ENCODE measurements at regions not wholly inside any gene's neighbourhood (a gene's known extent, or its start where the extent isn't known, plus 50 kb on each side); places are given as distances from the start of the nearest gene placed in this dataset.

GRCh38 chr3:188059351-188059750, 94.6 kb upstream of the LPP start:
- H3K4me1 ChIP-seq (ENCODE audit: control insufficient read depth, insufficient read depth, low read length) = no peaks in the 10 kb centered on the region
- intact Hi-C loops (cut with micrococcal nuclease; ENCODE audit: unreplicated experiment) (no loop called here), in situ Hi-C loops (cut with HindIII; ENCODE audit: low pct_unique_long_range_greater_than_20kb, low sequenced_read_pairs) (no loop called here)
- DNase-seq (ENCODE audit: low read depth, low spot score) (no peak), ATAC-seq (no peak)
- no peaks in the 10 kb centered on the region for H3K9me3 ChIP-seq (ENCODE audit: control insufficient read depth, insufficient read depth, low read depth, low read length)
- no peak for TF ChIP-seq POLR2AphosphoS5 (IDR thresholded peaks at IDR 0.05; ENCODE audit: low read depth, low read length)
- no peak for TF ChIP-seq SIN3A (IDR thresholded peaks at IDR 0.05; ENCODE audit: borderline replicate concordance, insufficient read depth, low read depth, low read length)
- no peak for TF ChIP-seq TCF7L2 (IDR thresholded peaks at IDR 0.05; ENCODE audit: low read depth, low read length)
- no peaks in the 10 kb centered on the region for H3K36me3 ChIP-seq (ENCODE audit: control insufficient read depth, insufficient read depth, low read length)
- CTCF ChIA-PET = no interaction called here
- H3K4me3 ChIP-seq (ENCODE audit: low read depth in 2 of 2, low read length in 2 of 2) = no peak overlapping the region
- POLR2A ChIA-PET = no interaction called here
- H3K27ac ChIP-seq (ENCODE audit: low read length) = no peak overlapping the region
- no peaks in the 10 kb centered on the region for H3K27me3 ChIP-seq (ENCODE audit: control insufficient read depth, insufficient read depth, low read length)
- BruUV-seq (replicated peaks) = no TSS peak

GRCh38 chr3:188060264-188060835, 93.6 kb upstream of the LPP start:
- no TSS peak for BruUV-seq (replicated peaks)
- Histone ChIP-seq H3K4me1 (ENCODE audit: control insufficient read depth, insufficient read depth, low read length) (no peaks in the 10 kb centered on the region), H3K36me3 (ENCODE audit: control insufficient read depth, insufficient read depth, low read length) (no peaks in the 10 kb centered on the region), H3K27me3 (ENCODE audit: control insufficient read depth, insufficient read depth, low read length) (no peaks in the 10 kb centered on the region), H3K27ac (ENCODE audit: low read length) (no peak overlapping the region), H3K4me3 (ENCODE audit: low read depth in 2 of 2, low read length in 2 of 2) (no peak overlapping the region), H3K9me3 (ENCODE audit: control insufficient read depth, insufficient read depth, low read depth, low read length) (no peaks in the 10 kb centered on the region)
- POLR2A ChIA-PET = interaction anchor here (0.5 kb wide), 1 partner anchor 99 kb away, joined by 3 read pairs; no protein-coding TSS in a partner anchor
- in situ Hi-C loops (cut with HindIII; ENCODE audit: low pct_unique_long_range_greater_than_20kb, low sequenced_read_pairs) = no loop called here
- intact Hi-C loops (cut with micrococcal nuclease; ENCODE audit: unreplicated experiment) = no loop called here
- ATAC-seq (no peak), DNase-seq (ENCODE audit: low read depth, low spot score) (no peak)
- TF ChIP-seq TCF7L2 (IDR thresholded peaks at IDR 0.05; ENCODE audit: low read depth, low read length) (no peak), SIN3A (IDR thresholded peaks at IDR 0.05; ENCODE audit: borderline replicate concordance, insufficient read depth, low read depth, low read length) (no peak)
- TF ChIP-seq, protein P1, sequence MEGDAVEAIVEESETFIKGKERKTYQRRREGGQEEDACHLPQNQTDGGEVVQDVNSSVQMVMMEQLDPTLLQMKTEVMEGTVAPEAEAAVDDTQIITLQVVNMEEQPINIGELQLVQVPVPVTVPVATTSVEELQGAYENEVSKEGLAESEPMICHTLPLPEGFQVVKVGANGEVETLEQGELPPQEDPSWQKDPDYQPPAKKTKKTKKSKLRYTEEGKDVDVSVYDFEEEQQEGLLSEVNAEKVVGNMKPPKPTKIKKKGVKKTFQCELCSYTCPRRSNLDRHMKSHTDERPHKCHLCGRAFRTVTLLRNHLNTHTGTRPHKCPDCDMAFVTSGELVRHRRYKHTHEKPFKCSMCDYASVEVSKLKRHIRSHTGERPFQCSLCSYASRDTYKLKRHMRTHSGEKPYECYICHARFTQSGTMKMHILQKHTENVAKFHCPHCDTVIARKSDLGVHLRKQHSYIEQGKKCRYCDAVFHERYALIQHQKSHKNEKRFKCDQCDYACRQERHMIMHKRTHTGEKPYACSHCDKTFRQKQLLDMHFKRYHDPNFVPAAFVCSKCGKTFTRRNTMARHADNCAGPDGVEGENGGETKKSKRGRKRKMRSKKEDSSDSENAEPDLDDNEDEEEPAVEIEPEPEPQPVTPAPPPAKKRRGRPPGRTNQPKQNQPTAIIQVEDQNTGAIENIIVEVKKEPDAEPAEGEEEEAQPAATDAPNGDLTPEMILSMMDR (IDR thresholded peaks at IDR 0.05) = no peak
- TF ChIP-seq, protein P2, sequence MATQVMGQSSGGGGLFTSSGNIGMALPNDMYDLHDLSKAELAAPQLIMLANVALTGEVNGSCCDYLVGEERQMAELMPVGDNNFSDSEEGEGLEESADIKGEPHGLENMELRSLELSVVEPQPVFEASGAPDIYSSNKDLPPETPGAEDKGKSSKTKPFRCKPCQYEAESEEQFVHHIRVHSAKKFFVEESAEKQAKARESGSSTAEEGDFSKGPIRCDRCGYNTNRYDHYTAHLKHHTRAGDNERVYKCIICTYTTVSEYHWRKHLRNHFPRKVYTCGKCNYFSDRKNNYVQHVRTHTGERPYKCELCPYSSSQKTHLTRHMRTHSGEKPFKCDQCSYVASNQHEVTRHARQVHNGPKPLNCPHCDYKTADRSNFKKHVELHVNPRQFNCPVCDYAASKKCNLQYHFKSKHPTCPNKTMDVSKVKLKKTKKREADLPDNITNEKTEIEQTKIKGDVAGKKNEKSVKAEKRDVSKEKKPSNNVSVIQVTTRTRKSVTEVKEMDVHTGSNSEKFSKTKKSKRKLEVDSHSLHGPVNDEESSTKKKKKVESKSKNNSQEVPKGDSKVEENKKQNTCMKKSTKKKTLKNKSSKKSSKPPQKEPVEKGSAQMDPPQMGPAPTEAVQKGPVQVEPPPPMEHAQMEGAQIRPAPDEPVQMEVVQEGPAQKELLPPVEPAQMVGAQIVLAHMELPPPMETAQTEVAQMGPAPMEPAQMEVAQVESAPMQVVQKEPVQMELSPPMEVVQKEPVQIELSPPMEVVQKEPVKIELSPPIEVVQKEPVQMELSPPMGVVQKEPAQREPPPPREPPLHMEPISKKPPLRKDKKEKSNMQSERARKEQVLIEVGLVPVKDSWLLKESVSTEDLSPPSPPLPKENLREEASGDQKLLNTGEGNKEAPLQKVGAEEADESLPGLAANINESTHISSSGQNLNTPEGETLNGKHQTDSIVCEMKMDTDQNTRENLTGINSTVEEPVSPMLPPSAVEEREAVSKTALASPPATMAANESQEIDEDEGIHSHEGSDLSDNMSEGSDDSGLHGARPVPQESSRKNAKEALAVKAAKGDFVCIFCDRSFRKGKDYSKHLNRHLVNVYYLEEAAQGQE (IDR thresholded peaks at IDR 0.05; ENCODE audit: insufficient read depth in 1 of 2, low read depth in 2 of 2, low read length in 1 of 2) = no peak
- CTCF ChIA-PET = no interaction called here

DNA sequence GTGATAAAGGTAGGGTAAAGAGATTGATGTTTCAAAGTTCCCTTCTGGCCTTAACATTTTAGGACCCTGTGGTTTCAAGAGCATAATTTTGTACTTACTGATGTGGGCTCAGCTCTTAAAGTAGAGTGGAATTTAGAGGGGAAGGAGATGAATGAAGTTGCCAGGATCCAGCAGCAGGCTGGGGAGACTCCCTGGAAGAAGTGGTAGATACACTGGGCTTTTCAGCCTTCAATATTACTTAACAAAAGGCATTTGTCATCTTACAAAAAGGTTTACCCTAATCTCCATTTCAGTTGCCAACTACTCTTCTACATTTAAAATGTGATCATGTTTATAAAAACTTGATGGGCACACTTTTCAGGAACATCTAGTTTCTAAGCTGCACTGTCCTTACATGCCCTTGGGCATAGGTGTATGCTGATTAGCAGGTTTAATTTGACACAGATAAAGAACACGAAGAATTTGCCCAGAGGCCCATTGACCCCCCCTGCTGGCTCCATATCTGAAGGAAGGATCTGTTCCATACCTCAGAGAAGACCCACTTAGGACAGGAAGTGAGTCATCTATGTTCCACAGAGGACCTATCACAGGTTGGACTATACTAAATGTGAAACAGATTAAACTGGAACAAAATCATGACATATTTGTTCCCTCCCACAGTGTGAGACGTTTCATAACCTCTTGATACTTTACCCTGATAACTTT, 93.0 kb upstream of the LPP start:
- no peak overlapping the region for H3K4me3 ChIP-seq (ENCODE audit: low read depth in 2 of 2, low read length in 2 of 2)
- H3K9me3 ChIP-seq (ENCODE audit: control insufficient read depth, insufficient read depth, low read depth, low read length) = no peaks in the 10 kb centered on the region
- in situ Hi-C loops (cut with HindIII; ENCODE audit: low pct_unique_long_range_greater_than_20kb, low sequenced_read_pairs) = no loop called here
- BruUV-seq (replicated peaks) = no TSS peak
- ChIA-PET POLR2A (no interaction called here), CTCF (interaction anchor here (0.6 kb wide), 1 partner anchor 147 kb away, joined by 11 read pairs; no protein-coding TSS in a partner anchor)
- H3K27ac ChIP-seq (ENCODE audit: low read length) = no peak overlapping the region
- DNase-seq (ENCODE audit: low read depth, low spot score) = no peak
- no peak for TF ChIP-seq SIN3A (IDR thresholded peaks at IDR 0.05; ENCODE audit: borderline replicate concordance, insufficient read depth, low read depth, low read length)
- no peak for TF ChIP-seq POLR2AphosphoS5 (IDR thresholded peaks at IDR 0.05; ENCODE audit: low read depth, low read length)
- no peak for TF ChIP-seq TCF7L2 (IDR thresholded peaks at IDR 0.05; ENCODE audit: low read depth, low read length)
- TF ChIP-seq, protein P2 (IDR thresholded peaks at IDR 0.05; ENCODE audit: insufficient read depth in 1 of 2, low read depth in 2 of 2, low read length in 1 of 2) = no peak
- TF ChIP-seq, protein P1 (IDR thresholded peaks at IDR 0.05) = peak; percentile 23; the same call in 1 of the 2 replicates
- no peaks in the 10 kb centered on the region for H3K27me3 ChIP-seq (ENCODE audit: control insufficient read depth, insufficient read depth, low read length)
- no peaks in the 10 kb centered on the region for H3K4me1 ChIP-seq (ENCODE audit: control insufficient read depth, insufficient read depth, low read length)
- no peaks in the 10 kb centered on the region for H3K36me3 ChIP-seq (ENCODE audit: control insufficient read depth, insufficient read depth, low read length)
- ATAC-seq = peak; percentile 71; the same call in 1 of the 2 replicates
- intact Hi-C loops (cut with micrococcal nuclease; ENCODE audit: unreplicated experiment) = no loop called here

All from Panc1 (cell line).